Fibroblast of lung (primary cell): ENCODE measurements at regions not wholly inside any gene's neighbourhood (a gene's known extent, or its start where the extent isn't known, plus 50 kb on each side); places are given as distances from the start of the nearest gene placed in this dataset.

Source experiments
- CTCF ChIP-seq, 2 donors: IDR thresholded peaks in 1 of 2; conservative IDR thresholded peaks in 1 of 2; 1 replicate in 1 of 2; 2 replicates in 1 of 2; pipeline ENCODE4 v1.5.1; 2011 to 2012; ENCODE audit warnings: low read length in 2 of 2, control low read depth in 1 of 2, inconsistent platforms in 1 of 2, low read depth in 1 of 2, mild to moderate bottlenecking in 1 of 2
- EZH2 ChIP-seq: IDR thresholded peaks from 2 replicates; pipeline ENCODE4 v1.5.1; 2012; ENCODE audit warnings: low read length, control low read depth, mild to moderate bottlenecking; ENCODE audit errors: missing control alignments

- no peak for TF ChIP-seq CTCF (conservative IDR thresholded peaks at IDR 0.05 in 1 of 2, IDR thresholded peaks at IDR 0.05 in 1 of 2; ENCODE audit: low read depth in 1 of 2, low read length in 2 of 2)
- no peak for TF ChIP-seq EZH2
Observed at GRCh38 chr12:4144676-4145075, 128.9 kb upstream of the CCND2 start.
